IMR-90 (cell line): ENCODE measurements at regions not wholly inside any gene's neighbourhood (a gene's known extent, or its start where the extent isn't known, plus 50 kb on each side); places are given as distances from the start of the nearest gene placed in this dataset.

ENCODE experiments used
- ATAC-seq: fragments of 200-7000 bp; cut with Tn5 transposase; 2 replicates; pipeline ENCODE4 v1.9.1; 2020; ENCODE audit warnings: low read depth, mild to moderate bottlenecking, moderate library complexity
- BruUV-seq: library from RNA; stranded (reverse); fragments of 400-500 nt; replicated peaks from 2 replicates; lab custom pipeline; 2021; lab: Mats Ljungman, UMichigan
- CTCF ChIA-PET: fragments of 300-600 bp; formaldehyde crosslinking; extraction: SDS; loops from one replicate; lab custom pipeline; 2021; ENCODE audit warnings: antibody characterized with exemption; lab: Yijun Ruan, JAX
- POLR2A ChIA-PET: fragments of 300-600 bp; sonication (Branson Sonifier 250); formaldehyde crosslinking; loops from one replicate; lab custom pipeline; 2022; ENCODE audit warnings: antibody characterized with exemption; ENCODE audit not compliant: unreplicated experiment; lab: Charles Lee
- DNase-seq: peaks from one replicate; pipeline ENCODE4 v3.0.0; 2013
- H2AFZ ChIP-seq: replicated peaks from 2 replicates; pipeline ENCODE3; 2013; ENCODE audit warnings: low read length, mild to moderate bottlenecking; ENCODE audit not compliant: poor library complexity
- H2AK5ac ChIP-seq: 2 replicates; pipeline ENCODE4 v1.6.1; 2013; ENCODE audit warnings: low read depth, low read length, inconsistent platforms
- H2AK9ac ChIP-seq: replicated peaks from 2 replicates; pipeline ENCODE3; 2013; ENCODE audit warnings: mild to moderate bottlenecking, low read depth, low read length, moderate library complexity; ENCODE audit not compliant: poor library complexity
- H2BK120ac ChIP-seq: 2 replicates; pipeline ENCODE4 v1.6.1; 2013; ENCODE audit warnings: low read depth, low read length, inconsistent platforms
- H2BK15ac ChIP-seq: 3 replicates; pipeline ENCODE4 v1.6.1; 2013; ENCODE audit warnings: low read depth, low read length, inconsistent platforms
- H2BK20ac ChIP-seq: 2 replicates; pipeline ENCODE4 v1.6.1; 2013; ENCODE audit warnings: low read depth, mild to moderate bottlenecking, inconsistent platforms, low read length, moderate library complexity
- H2BK5ac ChIP-seq: 2 replicates; pipeline ENCODE4 v1.6.1; 2013; ENCODE audit warnings: mild to moderate bottlenecking, low read depth, low read length, inconsistent platforms; ENCODE audit not compliant: poor library complexity, severe bottlenecking
- H3K14ac ChIP-seq: replicated peaks from 2 replicates; pipeline ENCODE4 v1.6.1; 2013; ENCODE audit warnings: low read depth, low read length, inconsistent platforms
- H3K18ac ChIP-seq: 2 replicates; pipeline ENCODE4 v1.6.1; 2013; ENCODE audit warnings: low read depth, low read length, control low read depth
- H3K23ac ChIP-seq: 2 replicates; pipeline ENCODE4 v1.6.1; 2013; ENCODE audit warnings: low read depth, low read length, inconsistent platforms
- H3K27ac ChIP-seq: 2 replicates; pipeline ENCODE4 v1.5.1; 2013; ENCODE audit warnings: mild to moderate bottlenecking, control low read depth, low read length; ENCODE audit not compliant: insufficient read depth
- H3K27me3 ChIP-seq: 2 replicates; pipeline ENCODE4 v1.6.1; 2013; ENCODE audit warnings: low read length; ENCODE audit not compliant: control insufficient read depth, insufficient read depth
- H3K36me3 ChIP-seq: 2 replicates; pipeline ENCODE4 v1.6.1; 2013; ENCODE audit warnings: low read length, mixed read lengths; ENCODE audit not compliant: control insufficient read depth, insufficient read depth
- H3K4ac ChIP-seq: 2 replicates; pipeline ENCODE4 v1.6.1; 2013; ENCODE audit warnings: low read depth, low read length, inconsistent platforms
- H3K4me1 ChIP-seq: 2 replicates; pipeline ENCODE4 v1.6.1; 2013; ENCODE audit warnings: low read length, mixed read lengths; ENCODE audit not compliant: control insufficient read depth, insufficient read depth
- H3K4me2 ChIP-seq: 2 replicates; pipeline ENCODE4 v1.6.1; 2013; ENCODE audit warnings: low read depth, mild to moderate bottlenecking, control low read depth, low read length, moderate library complexity
- H3K4me3 ChIP-seq: 2 replicates; pipeline ENCODE4 v1.5.1; 2013; ENCODE audit warnings: low read depth, mild to moderate bottlenecking, control low read depth, low read length, moderate library complexity; ENCODE audit not compliant: insufficient read depth
- H3K56ac ChIP-seq: 2 replicates; pipeline ENCODE4 v1.6.1; 2013; ENCODE audit warnings: low read length, inconsistent platforms; ENCODE audit not compliant: insufficient read depth; ENCODE audit errors: extremely low read depth
- H3K79me1 ChIP-seq, 2 experiments: 2 replicates each; pipeline ENCODE4 v1.6.1; 2013; ENCODE audit warnings: low read length in 2 of 2, inconsistent platforms in 1 of 2, low read depth in 1 of 2
- H3K9ac ChIP-seq: 2 replicates; pipeline ENCODE4 v1.6.1; 2013; ENCODE audit warnings: low read depth, low read length, control low read depth
- H3K9me1 ChIP-seq: 2 replicates; pipeline ENCODE4 v1.6.1; 2013; ENCODE audit warnings: low read length, inconsistent platforms; ENCODE audit not compliant: insufficient read depth
- H3K9me3 ChIP-seq: 2 replicates; pipeline ENCODE4 v1.6.1; 2013; ENCODE audit warnings: low read length; ENCODE audit not compliant: control insufficient read depth, insufficient read depth
- H4K20me1 ChIP-seq: 2 replicates; pipeline ENCODE4 v1.6.1; 2013; ENCODE audit warnings: low read length, inconsistent platforms; ENCODE audit not compliant: insufficient read depth
- H4K5ac ChIP-seq: 2 replicates; pipeline ENCODE4 v1.6.1; 2013; ENCODE audit warnings: mild to moderate bottlenecking, low read depth, low read length, control low read depth
- H4K8ac ChIP-seq, 2 experiments: 2 replicates each; pipeline ENCODE4 v1.6.1; 2013; ENCODE audit warnings: low read depth in 2 of 2, low read length in 2 of 2, control low read depth in 1 of 2, inconsistent platforms in 1 of 2
- H4K91ac ChIP-seq: 2 replicates; pipeline ENCODE4 v1.6.1; 2013; ENCODE audit warnings: low read depth, low read length, inconsistent platforms; ENCODE audit not compliant: insufficient read depth
- BHLHE40 ChIP-seq: fragments of 150-350 bp; IDR thresholded peaks from 2 replicates; pipeline ENCODE4 v1.6.1; 2016; ENCODE audit warnings: mild to moderate bottlenecking, low read depth, low read length
- CEBPB ChIP-seq: IDR thresholded peaks from 2 replicates; pipeline ENCODE4 v1.6.1; 2012; ENCODE audit warnings: low read depth, low read length, improper control_type of control experiment
- CHD1 ChIP-seq: IDR thresholded peaks from 2 replicates; pipeline ENCODE4 v1.6.1; 2012; ENCODE audit warnings: low read depth, low read length, improper control_type of control experiment
- ELK1 ChIP-seq: fragments of 150-350 bp; IDR thresholded peaks from 2 replicates; pipeline ENCODE4 v1.6.1; 2016; ENCODE audit warnings: low read depth, mild to moderate bottlenecking, low read length, moderate library complexity, borderline replicate concordance
- FOS ChIP-seq: fragments of 150-350 bp; IDR thresholded peaks from 2 replicates; pipeline ENCODE4 v1.6.1; 2016; ENCODE audit warnings: low read depth, low read length
- MAFK ChIP-seq: IDR thresholded peaks from 2 replicates; pipeline ENCODE4 v1.6.1; 2012; ENCODE audit warnings: low read depth, low read length, improper control_type of control experiment
- MAZ ChIP-seq: IDR thresholded peaks from 2 replicates; pipeline ENCODE4 v1.6.1; 2012; ENCODE audit warnings: low read depth, mild to moderate bottlenecking, low read length, improper control_type of control experiment, moderate library complexity, borderline replicate concordance
- MXI1 ChIP-seq: IDR thresholded peaks from 2 replicates; pipeline ENCODE4 v1.6.1; 2012; ENCODE audit warnings: low read depth, mild to moderate bottlenecking, low read length, moderate library complexity, borderline replicate concordance
- NFE2L2 ChIP-seq: fragments of 150-350 bp; IDR thresholded peaks from 2 replicates; pipeline ENCODE4 v1.6.1; 2016; ENCODE audit warnings: low read depth, mild to moderate bottlenecking, low read length
- POLR2A ChIP-seq: IDR thresholded peaks from 2 replicates; pipeline ENCODE4 v1.6.1; 2012; ENCODE audit warnings: mild to moderate bottlenecking, low read depth, low read length
- RAD21 ChIP-seq: IDR thresholded peaks from 2 replicates; pipeline ENCODE4 v1.6.1; 2012; ENCODE audit warnings: low read length, improper control_type of control experiment
- RCOR1 ChIP-seq: IDR thresholded peaks from 2 replicates; pipeline ENCODE4 v1.6.1; 2012; ENCODE audit warnings: mild to moderate bottlenecking, low read length, improper control_type of control experiment; ENCODE audit not compliant: insufficient replicate concordance
- RFX5 ChIP-seq: IDR thresholded peaks from 2 replicates; pipeline ENCODE4 v1.8.0; 2012; ENCODE audit warnings: low read depth, mild to moderate bottlenecking, low read length, moderate library complexity
- SMC3 ChIP-seq: fragments of 150-350 bp; IDR thresholded peaks from 2 replicates; pipeline ENCODE4 v1.6.1; 2016; ENCODE audit warnings: low read depth, mild to moderate bottlenecking, antibody characterized with exemption, low read length, moderate library complexity
- USF2 ChIP-seq: fragments of 150-350 bp; IDR thresholded peaks from 2 replicates; pipeline ENCODE4 v1.6.1; 2017; ENCODE audit warnings: mild to moderate bottlenecking, antibody characterized with exemption, low read length, low read depth
- WGBS, 2 experiments: methylation state at CpG; one replicate each; pipeline versions ENCODE4 v1.1.5 to v1.1.7; 2013; ENCODE audit warnings: missing lambda C conversion rate in 2 of 2; ENCODE audit not compliant: insufficient read length in 1 of 2; ENCODE audit errors: extremely low coverage in 2 of 2; 5-methylcytosine and 5-hydroxymethylcytosine counted together
- dilution Hi-C: fragments of 300-500 bp; cut with HindIII; formaldehyde crosslinking; loops from one replicate; pipeline ENCODE4 v1.14.3; 2018; ENCODE audit warnings: low sequenced_read_pairs; ENCODE audit not compliant: unreplicated experiment
- in situ Hi-C: fragments of 300-500 bp; cut with MboI; formaldehyde crosslinking; loops from 3 replicates; pipeline ENCODE4 v1.14.3; 2019; ENCODE audit warnings: low sequenced_read_pairs, inconsistent platforms, mixed read lengths
- intact Hi-C: fragments of 100-400 bp; cut with micrococcal nuclease; formaldehyde crosslinking; loops from 2 replicates; pipeline ENCODE4 v1.10.0; 2022
- TF ChIP-seq, protein P1 (sequence below): conservative IDR thresholded peaks from 2 replicates; pipeline ENCODE4 v1.5.1; 2012; ENCODE audit warnings: mild to moderate bottlenecking, low read depth, low read length, improper control_type of control experiment

GRCh38 chr1:195876792-195877191 lies 731.4 kb downstream of the KCNT2 start:
- Histone ChIP-seq H4K5ac (no peak overlapping the region), H4K91ac (no peak overlapping the region), H3K18ac (no peak overlapping the region), H3K27ac (no peak overlapping the region), H3K4me1 (no peaks in the 10 kb centered on the region), H3K14ac (no peak overlapping the region), H2AFZ (no peak overlapping the region), H3K36me3 (no peaks in the 10 kb centered on the region), H3K9me1 (no peaks in the 10 kb centered on the region), H4K8ac (no peak overlapping the region), H3K9me3 (no peaks in the 10 kb centered on the region), H3K9ac (no peak overlapping the region), H3K4me3 (no peak overlapping the region), H4K20me1 (no peaks in the 10 kb centered on the region), H3K4ac (no peak overlapping the region), H2BK20ac (no peak overlapping the region), H3K79me1 (no peaks in the 10 kb centered on the region), H2BK5ac (no peak overlapping the region), H2AK5ac (no peak overlapping the region), H3K23ac (no peak overlapping the region), H3K4me2 (no peak overlapping the region), H2BK120ac (no peak overlapping the region), H3K27me3 (no peaks in the 10 kb centered on the region), H2AK9ac (no peak overlapping the region), H3K56ac (no peak overlapping the region), H2BK15ac (no peak overlapping the region)
- ChIA-PET POLR2A (no interaction called here), CTCF (no interaction called here)
- in situ Hi-C loops, result no loop called here
- no peak for DNase-seq
- ATAC-seq, result no peak
- no peak for TF ChIP-seq RAD21
- TF ChIP-seq MXI1, result no peak
- TF ChIP-seq, protein P1, sequence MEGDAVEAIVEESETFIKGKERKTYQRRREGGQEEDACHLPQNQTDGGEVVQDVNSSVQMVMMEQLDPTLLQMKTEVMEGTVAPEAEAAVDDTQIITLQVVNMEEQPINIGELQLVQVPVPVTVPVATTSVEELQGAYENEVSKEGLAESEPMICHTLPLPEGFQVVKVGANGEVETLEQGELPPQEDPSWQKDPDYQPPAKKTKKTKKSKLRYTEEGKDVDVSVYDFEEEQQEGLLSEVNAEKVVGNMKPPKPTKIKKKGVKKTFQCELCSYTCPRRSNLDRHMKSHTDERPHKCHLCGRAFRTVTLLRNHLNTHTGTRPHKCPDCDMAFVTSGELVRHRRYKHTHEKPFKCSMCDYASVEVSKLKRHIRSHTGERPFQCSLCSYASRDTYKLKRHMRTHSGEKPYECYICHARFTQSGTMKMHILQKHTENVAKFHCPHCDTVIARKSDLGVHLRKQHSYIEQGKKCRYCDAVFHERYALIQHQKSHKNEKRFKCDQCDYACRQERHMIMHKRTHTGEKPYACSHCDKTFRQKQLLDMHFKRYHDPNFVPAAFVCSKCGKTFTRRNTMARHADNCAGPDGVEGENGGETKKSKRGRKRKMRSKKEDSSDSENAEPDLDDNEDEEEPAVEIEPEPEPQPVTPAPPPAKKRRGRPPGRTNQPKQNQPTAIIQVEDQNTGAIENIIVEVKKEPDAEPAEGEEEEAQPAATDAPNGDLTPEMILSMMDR, result no peak
- no peak for TF ChIP-seq ELK1
- no peak for TF ChIP-seq RCOR1
- TF ChIP-seq SMC3, result no peak
- no peak for TF ChIP-seq CHD1
- TF ChIP-seq RFX5, result no peak
- TF ChIP-seq USF2, result no peak
- TF ChIP-seq MAZ, result no peak
- no peak for TF ChIP-seq CEBPB
- TF ChIP-seq BHLHE40, result no peak
- no peak for TF ChIP-seq POLR2A
- no peak for TF ChIP-seq FOS
- TF ChIP-seq NFE2L2, result no peak
- TF ChIP-seq MAFK, result no peak
- intact Hi-C loops, result no loop called here
- 100% methylated on average over 1 of the region's 4 CpGs; no CpG with 5 or more reads in 1 of the 2 experiments for WGBS, 2 experiments
- dilution Hi-C loops, result no loop called here
- BruUV-seq, result no TSS peak
